ENCODE measurements at regions not wholly inside any gene's neighbourhood (a gene's known extent, or its start where the extent isn't known, plus 50 kb on each side); places are given as distances from the start of the nearest gene placed in this dataset.

DNA sequence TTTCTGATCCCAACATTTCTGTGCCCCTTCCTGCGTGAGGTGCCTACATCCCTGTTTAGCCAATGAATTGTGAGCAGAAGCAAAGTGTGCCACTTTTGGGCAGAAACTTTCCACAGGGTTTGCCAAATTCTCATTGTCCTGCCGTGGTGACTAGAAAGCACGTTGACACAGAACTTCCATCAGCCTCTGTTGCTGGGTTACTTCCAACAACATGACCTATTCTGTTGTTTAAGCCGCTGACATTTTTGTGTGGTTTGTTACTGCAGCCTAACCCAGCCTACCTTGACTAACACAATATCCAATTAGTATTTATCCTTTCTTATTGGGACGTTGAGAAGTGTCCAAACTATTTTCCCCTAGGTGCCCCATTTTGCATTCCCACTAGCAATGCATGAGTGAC lies 136.8 kb downstream of the URB2 start:
- H3K36me3 ChIP-seq (ENCODE audit: control insufficient read depth, insufficient read depth, low read length): no peaks in the 10 kb centered on the region
- Mint-ChIP-seq H3K4me3 (ENCODE audit: unreplicated experiment) (no peak overlapping the region), H3K36me3 (ENCODE audit: insufficient read depth, unreplicated experiment) (no peaks in the 10 kb centered on the region), H3K27ac (ENCODE audit: unreplicated experiment) (no peak overlapping the region), H3K4me1 (ENCODE audit: low read depth, unreplicated experiment) (no peaks in the 10 kb centered on the region), H3K9me3 (ENCODE audit: unreplicated experiment) (no peaks in the 10 kb centered on the region), H3K27me3 (ENCODE audit: insufficient read depth, unreplicated experiment) (peaks cover 12% of the 10 kb centered on the region)
- no peak for DNase-seq
- BruUV-seq (replicated peaks): no TSS peak
- H3K4me3 ChIP-seq (ENCODE audit: low read depth, low read length): no peak overlapping the region
- CTCF ChIA-PET: no interaction called here
- TF ChIP-seq, protein P1, sequence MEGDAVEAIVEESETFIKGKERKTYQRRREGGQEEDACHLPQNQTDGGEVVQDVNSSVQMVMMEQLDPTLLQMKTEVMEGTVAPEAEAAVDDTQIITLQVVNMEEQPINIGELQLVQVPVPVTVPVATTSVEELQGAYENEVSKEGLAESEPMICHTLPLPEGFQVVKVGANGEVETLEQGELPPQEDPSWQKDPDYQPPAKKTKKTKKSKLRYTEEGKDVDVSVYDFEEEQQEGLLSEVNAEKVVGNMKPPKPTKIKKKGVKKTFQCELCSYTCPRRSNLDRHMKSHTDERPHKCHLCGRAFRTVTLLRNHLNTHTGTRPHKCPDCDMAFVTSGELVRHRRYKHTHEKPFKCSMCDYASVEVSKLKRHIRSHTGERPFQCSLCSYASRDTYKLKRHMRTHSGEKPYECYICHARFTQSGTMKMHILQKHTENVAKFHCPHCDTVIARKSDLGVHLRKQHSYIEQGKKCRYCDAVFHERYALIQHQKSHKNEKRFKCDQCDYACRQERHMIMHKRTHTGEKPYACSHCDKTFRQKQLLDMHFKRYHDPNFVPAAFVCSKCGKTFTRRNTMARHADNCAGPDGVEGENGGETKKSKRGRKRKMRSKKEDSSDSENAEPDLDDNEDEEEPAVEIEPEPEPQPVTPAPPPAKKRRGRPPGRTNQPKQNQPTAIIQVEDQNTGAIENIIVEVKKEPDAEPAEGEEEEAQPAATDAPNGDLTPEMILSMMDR (IDR thresholded peaks at IDR 0.05; ENCODE audit: insufficient read depth in 1 of 2, low read depth in 1 of 2, low read length in 1 of 2, severe bottlenecking in 1 of 2, unreplicated experiment in 1 of 2): no peak
- intact Hi-C loops (cut with micrococcal nuclease; ENCODE audit: unreplicated experiment): no loop called here
- no peaks in the 10 kb centered on the region for H3K9me3 ChIP-seq
- POLR2A ChIA-PET: no interaction called here
- no peaks in the 10 kb centered on the region for H3K4me1 ChIP-seq
- no peaks in the 10 kb centered on the region; the same call in 1 of the 2 replicates for H3K27me3 ChIP-seq (replicated peaks; ENCODE audit: control insufficient read depth, insufficient read depth, low read length)

GRCh38 chr1:229768232-229768631 lies 142.2 kb downstream of the URB2 start:
- H3K4me3 ChIP-seq (ENCODE audit: low read depth, low read length): no peak overlapping the region
- BruUV-seq (replicated peaks): no TSS peak
- H3K27me3 ChIP-seq (replicated peaks; ENCODE audit: control insufficient read depth, insufficient read depth, low read length): no peaks in the 10 kb centered on the region; the same call in 1 of the 2 replicates
- Mint-ChIP-seq H3K36me3 (ENCODE audit: insufficient read depth, unreplicated experiment) (no peaks in the 10 kb centered on the region), H3K4me1 (ENCODE audit: low read depth, unreplicated experiment) (no peaks in the 10 kb centered on the region), H3K27me3 (ENCODE audit: insufficient read depth, unreplicated experiment) (peaks cover 13% of the 10 kb centered on the region), H3K27ac (ENCODE audit: unreplicated experiment) (no peak overlapping the region), H3K9me3 (ENCODE audit: unreplicated experiment) (no peaks in the 10 kb centered on the region), H3K4me3 (ENCODE audit: unreplicated experiment) (no peak overlapping the region)
- H3K4me1 ChIP-seq: no peaks in the 10 kb centered on the region
- no peaks in the 10 kb centered on the region for H3K36me3 ChIP-seq (ENCODE audit: control insufficient read depth, insufficient read depth, low read length)
- intact Hi-C loops (cut with micrococcal nuclease; ENCODE audit: unreplicated experiment): no loop called here
- H3K9me3 ChIP-seq: no peaks in the 10 kb centered on the region
- DNase-seq: no peak
- CTCF ChIA-PET: no interaction called here
- TF ChIP-seq, protein P1 (IDR thresholded peaks at IDR 0.05; ENCODE audit: insufficient read depth in 1 of 2, low read depth in 1 of 2, low read length in 1 of 2, severe bottlenecking in 1 of 2, unreplicated experiment in 1 of 2): no peak
- POLR2A ChIA-PET: no interaction called here

DNA sequence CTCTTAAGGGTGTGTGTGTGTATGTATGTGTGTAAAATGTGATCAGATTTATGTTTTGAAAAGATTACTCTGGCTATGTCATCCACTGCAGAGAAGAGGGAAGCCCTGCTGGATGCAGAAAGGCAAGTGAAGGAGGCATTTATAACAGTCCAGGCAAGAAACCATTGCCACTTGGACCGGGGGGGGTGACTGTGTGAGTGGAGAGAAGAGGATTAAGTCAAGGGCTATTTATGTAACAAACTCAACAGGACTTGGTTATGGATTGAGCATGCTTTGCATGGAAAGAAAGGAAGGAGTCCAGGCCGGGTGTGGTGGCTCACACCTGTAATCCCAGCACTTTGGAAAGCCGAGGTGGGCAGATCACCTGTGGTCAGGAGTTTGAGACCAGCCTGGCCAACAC lies 143.0 kb downstream of the URB2 start:
- no peaks in the 10 kb centered on the region for H3K4me1 Mint-ChIP-seq (ENCODE audit: low read depth, unreplicated experiment)
- POLR2A ChIA-PET: no interaction called here
- H3K4me3 Mint-ChIP-seq (ENCODE audit: unreplicated experiment): no peak overlapping the region
- intact Hi-C loops (cut with micrococcal nuclease; ENCODE audit: unreplicated experiment): no loop called here
- no peaks in the 10 kb centered on the region for H3K4me1 ChIP-seq
- no peak for DNase-seq
- no TSS peak for BruUV-seq (replicated peaks)
- H3K27ac Mint-ChIP-seq (ENCODE audit: unreplicated experiment): no peak overlapping the region
- no peaks in the 10 kb centered on the region for H3K9me3 ChIP-seq
- no peaks in the 10 kb centered on the region; the same call in 1 of the 2 replicates for H3K27me3 ChIP-seq (replicated peaks; ENCODE audit: control insufficient read depth, insufficient read depth, low read length)
- H3K9me3 Mint-ChIP-seq (ENCODE audit: unreplicated experiment): no peaks in the 10 kb centered on the region
- H3K36me3 Mint-ChIP-seq (ENCODE audit: insufficient read depth, unreplicated experiment): no peaks in the 10 kb centered on the region
- TF ChIP-seq, protein P1 (IDR thresholded peaks at IDR 0.05; ENCODE audit: insufficient read depth in 1 of 2, low read depth in 1 of 2, low read length in 1 of 2, severe bottlenecking in 1 of 2, unreplicated experiment in 1 of 2): no peak
- CTCF ChIA-PET: no interaction called here
- no peak overlapping the region for H3K4me3 ChIP-seq (ENCODE audit: low read depth, low read length)
- H3K36me3 ChIP-seq (ENCODE audit: control insufficient read depth, insufficient read depth, low read length): no peaks in the 10 kb centered on the region
- H3K27me3 Mint-ChIP-seq (ENCODE audit: insufficient read depth, unreplicated experiment): peaks cover 13% of the 10 kb centered on the region

All from Caco-2 (cell line).